K562 (cell line): ENCODE measurements at regions not wholly inside any gene's neighbourhood (a gene's known extent, or its start where the extent isn't known, plus 50 kb on each side); places are given as distances from the start of the nearest gene placed in this dataset.

Experiments
- FOXJ3 ChIP-seq: sonication (generic); formaldehyde crosslinking; IDR thresholded peaks from 2 replicates; pipeline ENCODE4 v1.4.0; 2020; ENCODE audit warnings: mild to moderate bottlenecking, missing genetic modification reagents
- MECOM ChIP-seq: fragments of 250-450 bp; sonication (Bioruptor Pico); IDR thresholded peaks from 2 replicates; pipeline ENCODE4 v1.8.0; 2022; ENCODE audit warnings: inconsistent platforms
- MLLT1 ChIP-seq, 2 experiments: fragments of 450-650 bp; IDR thresholded peaks; 2 replicates each; pipeline ENCODE4 v1.6.1; 2016
- POLR2AphosphoS5 ChIP-seq: IDR thresholded peaks from 2 replicates; pipeline ENCODE4 v1.6.1; 2011; ENCODE audit warnings: mild to moderate bottlenecking, low read depth, low read length, moderate library complexity; ENCODE audit not compliant: control insufficient read depth, insufficient read depth
- RCOR1 ChIP-seq, 2 experiments: IDR thresholded peaks; 2 replicates each; pipeline ENCODE4 v1.6.1; 2012; ENCODE audit warnings: low read depth in 2 of 2, low read length in 2 of 2, borderline replicate concordance in 1 of 2, improper control_type of control experiment in 1 of 2
- SREBF2 ChIP-seq: sonication (generic); formaldehyde crosslinking; IDR thresholded peaks from 2 replicates; pipeline ENCODE4 v1.4.0; 2020; ENCODE audit warnings: mild to moderate bottlenecking, missing genetic modification reagents
- TAF1 ChIP-seq: IDR thresholded peaks from 2 replicates; pipeline ENCODE4 v1.6.1; 2011; ENCODE audit warnings: mild to moderate bottlenecking, low read length, moderate library complexity; ENCODE audit not compliant: insufficient read depth, control insufficient read depth, severe bottlenecking; ENCODE audit errors: extremely low read depth
- U2AF2 ChIP-seq: fragments of 200-400 bp; formaldehyde crosslinking; optimal IDR thresholded peaks from 2 replicates; pipeline ENCODE3; 2017; ENCODE audit warnings: low read depth, mild to moderate bottlenecking, low read length
- ZBTB7A ChIP-seq: IDR thresholded peaks from 2 replicates; pipeline ENCODE4 v1.6.1; 2011; ENCODE audit warnings: low read depth, mild to moderate bottlenecking, low read length, moderate library complexity, borderline replicate concordance; ENCODE audit not compliant: control insufficient read depth
- ZNF140 ChIP-seq: fragments of 250-450 bp; sonication (Bioruptor Pico); IDR thresholded peaks from 2 replicates; pipeline ENCODE4 v1.8.0; 2021; ENCODE audit warnings: moderate library complexity, mild to moderate bottlenecking, inconsistent platforms

GRCh38 chr5:125877248-125877647 lies 546.0 kb upstream of the GRAMD2B start:
- TF ChIP-seq POLR2AphosphoS5 (no peak), SREBF2 (no peak), TAF1 (no peak), U2AF2 (no peak), RCOR1 (IDR thresholded peaks at IDR 0.05; ENCODE audit: borderline replicate concordance in 1 of 2, low read depth in 2 of 2, low read length in 2 of 2) (no peak), ZNF140 (CRISPR knock-in tag) (no peak), ZBTB7A (no peak), FOXJ3 (CRISPR knock-in tag) (no peak), MLLT1 (IDR thresholded peaks at IDR 0.05) (no peak), MECOM (CRISPR knock-in tag) (no peak)
